Retina (tissue), 1 donor: ENCODE measurements at regions not wholly inside any gene's neighbourhood (a gene's known extent, or its start where the extent isn't known, plus 50 kb on each side); places are given as distances from the start of the nearest gene placed in this dataset.
"Not testable (repeated sequence)": the region's sequence is repeated elsewhere in the genome, so short reads cannot be mapped to it uniquely, and the experiment has no call there.

ENCODE experiments used
- DNase-seq: peaks from one replicate; pipeline ENCODE4 v3.0.0-alpha.2; 2016

DNA sequence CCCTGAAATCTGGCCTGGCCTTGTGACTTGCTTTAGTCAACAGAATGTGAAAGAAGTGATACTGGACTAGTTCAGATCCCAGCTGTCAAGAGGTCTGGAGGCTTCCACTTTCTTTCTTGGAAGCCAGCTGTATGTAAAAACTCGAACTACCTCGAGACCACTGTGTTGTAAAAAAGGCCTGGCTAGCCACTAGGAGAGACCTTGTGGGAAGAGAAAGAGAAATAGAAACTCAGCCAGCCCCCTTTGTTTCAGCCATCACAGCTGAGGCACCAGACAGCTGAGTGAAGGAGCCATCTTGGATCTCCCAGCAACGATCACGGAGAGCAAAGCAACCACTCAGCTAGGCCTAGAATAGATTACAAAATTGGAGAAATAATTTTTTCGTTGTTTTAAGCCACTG lies 324.9 kb upstream of the TCF4 start:
- no peak for DNase-seq

DNA sequence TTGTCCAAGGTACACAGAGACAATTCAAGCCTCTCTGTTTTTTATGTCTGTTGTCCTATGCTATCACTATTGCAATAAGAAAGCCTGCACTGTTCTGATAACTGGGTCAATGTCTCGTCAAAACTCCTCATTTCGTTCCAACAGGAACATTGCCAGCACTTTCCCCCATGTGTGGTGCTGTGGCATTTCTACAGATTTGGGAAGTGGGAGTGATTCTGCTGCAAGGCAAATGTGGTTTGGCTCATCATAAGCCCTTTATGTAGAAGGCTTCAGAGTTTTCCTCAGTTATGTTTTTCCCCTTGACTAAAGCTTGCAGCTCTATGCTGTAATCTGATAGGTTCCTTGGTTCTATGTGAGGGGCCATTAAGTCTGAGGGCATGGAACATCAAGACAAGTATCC lies 324.1 kb upstream of the TCF4 start:
- DNase-seq = no peak

DNA sequence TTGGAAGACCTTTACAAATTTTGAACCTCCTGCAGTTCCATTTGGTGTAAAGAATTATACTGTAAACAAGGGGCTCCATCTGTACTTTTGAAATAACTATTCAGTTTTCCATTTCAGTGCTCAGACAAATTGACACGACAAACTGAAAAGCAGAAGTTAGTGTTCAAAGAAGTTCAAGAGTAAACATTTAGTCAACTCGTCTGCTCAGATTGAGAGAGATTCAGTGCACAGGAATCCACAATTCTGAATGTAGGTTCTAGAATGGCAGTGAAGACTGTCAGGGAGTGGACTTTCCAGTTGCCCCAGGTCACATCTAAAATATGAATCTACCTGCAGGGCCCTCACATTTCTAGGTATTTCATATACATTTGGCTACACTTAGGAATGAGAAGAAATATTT lies 322.3 kb upstream of the TCF4 start:
- no peak for DNase-seq

DNA sequence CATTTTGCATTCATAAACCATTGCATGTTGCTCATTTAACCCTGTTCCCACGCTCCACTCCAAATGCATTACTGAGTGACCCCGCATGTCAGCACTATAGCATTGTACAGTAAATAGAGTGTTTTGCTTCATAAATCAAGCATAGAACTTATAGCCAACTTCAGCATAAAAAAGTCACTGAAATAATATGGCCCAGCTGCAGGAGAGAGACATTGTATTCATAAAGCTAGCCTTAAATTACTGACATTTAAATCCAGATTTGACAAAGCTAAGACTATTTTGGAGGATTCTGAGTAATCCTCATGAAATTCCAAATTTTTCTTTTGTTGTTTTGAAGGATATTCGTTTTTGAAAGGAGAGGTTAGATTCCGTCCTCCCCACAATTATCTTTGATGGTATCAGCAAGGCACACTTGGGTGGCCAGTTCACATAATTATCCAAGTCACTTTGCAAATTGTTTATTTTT lies 320.9 kb upstream of the TCF4 start:
- no peak for DNase-seq

DNA sequence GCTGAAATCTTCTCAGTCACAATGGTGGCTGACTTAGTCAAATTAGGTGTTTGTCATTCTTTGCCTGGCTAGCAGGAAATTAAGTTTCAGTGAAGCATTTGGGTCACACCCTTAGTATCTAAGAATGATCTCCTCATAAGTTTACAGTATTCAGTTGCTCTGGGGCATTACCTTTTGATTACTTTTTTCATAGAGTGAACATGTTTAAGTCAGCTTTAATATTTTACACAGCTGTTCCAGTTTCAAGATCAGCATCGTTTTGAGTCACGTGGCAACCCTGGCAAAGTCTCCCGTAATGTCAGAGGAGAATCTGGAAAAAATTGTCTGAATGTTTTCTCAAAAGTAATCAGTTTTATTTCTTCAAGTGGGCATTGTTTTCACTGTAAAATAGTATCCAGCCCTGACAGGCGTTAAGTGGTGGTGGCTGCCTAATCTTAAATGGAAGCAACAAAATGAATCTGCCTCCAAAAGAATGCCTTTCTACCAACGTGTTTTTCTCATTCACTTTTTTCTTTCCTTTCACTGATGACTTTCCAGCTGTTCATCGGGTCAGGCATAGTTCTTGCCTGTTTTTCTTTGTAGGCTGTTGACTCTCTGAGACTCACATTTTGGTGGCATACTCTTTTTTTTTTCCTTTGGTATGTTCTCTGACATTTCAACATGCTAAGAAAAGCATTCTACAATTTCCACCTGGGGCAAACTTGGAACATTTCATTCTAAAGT lies 319.6 kb upstream of the TCF4 start:
- no peak for DNase-seq

DNA sequence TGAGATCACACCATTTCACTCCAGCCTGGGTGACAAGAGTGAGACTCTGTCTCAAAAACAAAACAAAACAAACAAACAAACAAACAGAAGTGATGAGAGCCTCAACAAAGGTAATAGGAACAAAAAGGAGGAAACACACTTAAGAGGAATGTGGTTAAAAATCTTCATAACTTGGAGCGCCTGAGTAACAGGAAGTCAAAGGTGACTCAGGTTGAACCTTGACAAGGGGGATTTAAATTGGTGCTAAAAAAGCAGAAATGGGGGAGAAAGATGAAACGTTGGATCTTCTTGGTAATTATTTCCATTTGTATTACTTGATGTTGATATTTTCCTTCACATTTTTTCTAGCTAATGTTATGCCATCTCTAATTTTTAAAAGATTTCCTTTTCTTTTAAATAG lies 318.5 kb upstream of the TCF4 start:
- DNase-seq = no peak

DNA sequence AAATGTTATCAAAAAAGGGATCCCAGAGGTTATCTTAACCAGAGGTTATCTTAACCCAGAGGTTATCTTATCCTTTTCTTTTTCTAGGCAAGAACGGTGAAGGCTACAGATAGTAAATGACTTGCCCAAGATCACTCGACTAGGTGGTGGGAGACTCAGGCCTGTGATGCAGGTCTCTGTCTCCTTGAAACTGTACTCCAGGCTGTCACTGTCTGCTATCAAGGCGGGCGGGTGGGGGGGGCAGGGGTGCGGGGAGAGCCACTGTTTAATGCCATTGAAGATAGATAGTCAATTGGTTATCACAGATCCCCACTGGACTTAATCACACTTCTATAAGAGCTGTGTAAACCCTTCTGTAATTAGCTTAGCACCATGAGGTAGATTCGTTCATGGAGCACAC lies 315.9 kb upstream of the TCF4 start:
- DNase-seq = no peak

DNA sequence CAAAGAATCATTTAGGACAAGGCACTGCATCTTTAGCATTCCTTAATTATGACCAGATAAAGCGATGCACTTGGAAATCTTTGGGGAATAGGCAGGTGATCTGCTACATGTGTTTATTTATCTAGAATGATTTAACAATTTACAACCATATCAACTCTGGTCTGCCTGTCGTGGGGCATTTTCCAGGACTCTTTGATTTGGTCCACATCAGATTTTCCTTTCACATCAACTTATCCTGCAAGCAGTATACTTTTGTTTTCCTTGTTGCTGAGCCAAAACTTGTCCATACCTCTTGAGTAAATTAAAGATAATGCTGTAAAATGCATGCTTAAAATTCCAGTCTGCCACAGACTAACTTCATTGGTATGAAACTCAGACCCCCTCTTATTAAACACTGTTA lies 312.4 kb upstream of the TCF4 start:
- DNase-seq = no peak

DNA sequence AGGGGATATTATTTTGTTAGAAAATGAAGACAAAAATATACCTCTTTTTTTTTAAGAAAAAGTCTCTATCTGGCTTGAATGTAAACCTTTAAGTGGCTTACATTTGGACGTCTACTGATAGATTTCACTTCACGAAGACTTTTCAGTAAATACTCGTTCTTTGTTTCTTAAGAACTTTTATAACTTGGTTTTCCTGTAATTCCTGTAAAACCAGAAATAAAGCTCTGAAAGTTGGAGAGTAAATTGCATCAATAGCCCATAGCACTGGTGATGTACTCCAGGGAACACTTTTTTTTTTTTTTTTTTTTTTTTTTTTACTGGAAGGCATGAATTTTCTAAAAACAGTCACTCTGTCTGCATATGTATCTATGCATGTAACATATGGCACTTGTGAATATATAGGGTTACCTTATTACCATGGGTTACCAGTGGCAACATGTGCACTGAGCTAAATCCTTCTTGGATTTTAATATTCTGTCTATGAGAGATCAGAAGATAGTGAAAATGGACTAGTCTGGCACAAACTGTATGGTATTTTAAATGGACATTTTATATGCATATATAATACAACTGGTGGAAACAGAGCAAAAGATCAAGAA lies 309.2 kb upstream of the TCF4 start:
- no peak for DNase-seq

DNA sequence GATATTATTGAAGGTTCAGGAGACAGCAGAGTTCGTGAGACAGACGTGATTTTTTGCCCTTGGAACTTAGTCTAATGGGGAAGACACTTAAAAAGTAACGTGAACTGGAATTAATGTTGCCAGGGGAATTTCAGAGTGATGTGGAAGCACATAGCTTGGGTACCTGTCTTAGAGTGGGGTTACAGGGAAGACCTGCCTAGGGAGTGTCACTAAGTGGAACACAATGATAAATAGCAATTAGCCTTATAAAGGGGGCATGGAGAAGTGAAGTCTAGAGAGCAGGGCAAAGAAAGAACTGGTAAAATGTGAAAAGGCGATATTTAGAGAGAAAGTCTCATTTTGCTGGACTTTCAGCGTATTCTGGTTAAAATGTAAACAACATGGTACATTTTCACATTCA lies 306.0 kb upstream of the TCF4 start:
- no peak for DNase-seq

DNA sequence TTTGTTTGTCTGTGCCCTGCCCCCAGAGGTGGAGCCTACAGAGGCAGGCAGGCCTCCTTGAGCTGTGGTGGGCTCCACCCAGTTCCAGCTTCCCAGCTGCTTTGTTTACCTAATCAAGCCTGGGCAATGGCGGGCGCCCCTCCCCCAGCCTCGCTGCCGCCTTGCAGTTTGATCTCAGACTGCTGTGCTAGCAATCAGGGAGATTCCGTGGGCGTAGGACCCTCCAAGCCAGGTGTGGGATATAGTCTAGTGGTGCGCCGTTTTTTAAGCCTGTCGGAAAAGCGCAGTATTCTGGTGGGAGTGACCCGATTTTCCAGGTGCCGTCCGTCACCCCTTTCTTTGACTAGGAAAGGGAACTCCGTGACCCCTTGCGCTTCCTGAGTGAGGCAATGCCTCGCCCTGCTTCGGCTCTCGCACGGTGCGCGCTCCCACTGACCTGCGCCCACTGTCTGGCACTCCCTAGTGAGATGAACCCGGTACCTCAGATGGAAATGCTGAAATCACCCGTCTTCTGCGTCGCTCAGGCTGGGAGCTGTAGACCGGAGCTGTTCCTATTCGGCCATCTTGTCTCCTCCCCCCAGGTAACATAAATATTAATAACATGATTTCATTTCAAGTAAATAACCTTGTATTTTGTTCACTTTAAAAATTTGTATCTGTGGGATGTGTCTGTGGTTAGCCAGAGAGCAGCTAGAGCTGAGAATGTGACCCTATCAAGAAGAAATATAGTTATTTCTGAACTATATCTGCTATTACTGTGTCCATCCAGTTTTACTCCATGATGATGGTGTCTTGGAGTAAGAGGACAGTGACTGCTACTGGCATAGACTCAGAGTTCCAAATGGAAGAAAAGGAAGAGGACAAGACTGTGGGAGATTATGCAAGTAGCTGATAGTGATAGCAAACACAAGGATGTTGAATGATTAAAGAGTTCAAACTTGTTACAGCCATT lies 305.1 kb upstream of the TCF4 start:
- DNase-seq = not testable (repeated sequence)

DNA sequence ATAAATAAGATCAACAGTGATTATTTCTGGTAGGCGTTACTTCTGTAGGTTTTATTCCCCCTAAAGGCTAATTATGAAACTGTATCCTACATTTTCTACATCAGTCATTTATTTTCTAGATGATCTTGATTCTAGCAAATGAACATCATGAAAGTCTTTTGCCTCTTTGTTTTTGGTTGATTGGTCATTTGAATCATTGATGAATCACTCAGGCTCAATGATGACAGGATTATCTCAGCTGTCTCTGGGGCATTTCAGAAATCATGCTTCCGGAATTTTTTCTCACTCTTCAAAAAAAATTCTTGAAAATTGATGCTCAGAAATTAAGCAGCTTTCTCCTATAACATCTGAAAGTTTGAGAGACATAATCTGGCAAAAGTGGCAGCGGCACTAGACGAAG lies 298.9 kb upstream of the TCF4 start:
- no peak for DNase-seq

DNA sequence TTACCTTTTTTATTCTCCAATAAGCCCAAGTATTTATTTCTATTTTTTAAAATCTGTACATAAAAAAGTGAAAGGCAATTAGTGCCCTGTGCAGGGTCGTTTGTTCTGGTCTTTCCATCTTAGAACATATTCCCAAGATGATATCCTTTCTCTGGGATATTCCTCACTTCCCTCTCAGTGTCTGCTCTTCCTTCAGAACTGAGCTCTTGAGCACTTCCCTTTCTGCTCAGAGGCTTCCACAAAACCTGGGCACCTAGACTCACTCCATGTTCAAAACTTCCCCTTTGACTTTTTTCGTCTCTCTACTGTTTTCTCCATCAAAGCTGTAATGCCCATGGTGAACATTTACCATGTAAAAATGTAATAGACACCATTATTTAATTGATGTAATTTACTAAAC lies 296.5 kb upstream of the TCF4 start:
- DNase-seq = no peak

DNA sequence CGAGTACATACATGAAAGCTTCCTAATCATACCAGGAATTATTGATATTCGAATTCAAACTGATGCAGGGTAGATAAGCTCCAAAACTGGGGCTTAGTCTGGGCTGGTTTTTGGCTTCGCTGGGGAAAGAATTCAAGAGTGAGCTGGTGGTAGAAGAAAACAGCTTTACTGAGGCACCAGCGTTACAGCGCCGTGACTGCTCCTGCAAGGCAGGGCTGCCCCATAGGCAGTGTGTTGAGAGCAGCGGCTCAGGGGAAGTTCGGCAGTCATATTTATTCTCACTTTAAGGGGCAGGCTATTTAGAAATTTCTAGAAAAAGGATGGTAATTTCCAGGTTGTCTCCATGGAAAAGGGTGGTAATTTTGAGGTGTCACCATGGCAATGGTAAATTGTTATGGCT lies 292.6 kb upstream of the TCF4 start:
- no peak for DNase-seq

DNA sequence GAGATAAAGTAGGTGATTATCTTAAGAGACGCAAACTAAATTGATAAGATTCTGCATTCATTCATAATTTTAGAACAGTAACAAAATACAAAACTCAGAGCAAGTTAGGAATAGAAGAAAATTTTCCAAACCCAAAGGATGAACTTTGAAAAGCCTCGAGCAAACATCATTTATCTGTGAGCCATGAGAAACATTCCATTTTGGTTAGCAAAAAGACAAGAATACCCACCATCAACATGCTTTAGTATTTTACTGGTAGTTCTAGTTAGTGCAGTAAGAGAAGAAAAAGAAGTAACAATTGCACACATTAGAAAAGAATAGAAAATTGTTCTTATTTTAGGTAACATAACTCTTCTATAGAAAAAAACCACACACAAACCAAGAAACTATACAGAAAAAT lies 291.3 kb upstream of the TCF4 start:
- no peak for DNase-seq

DNA sequence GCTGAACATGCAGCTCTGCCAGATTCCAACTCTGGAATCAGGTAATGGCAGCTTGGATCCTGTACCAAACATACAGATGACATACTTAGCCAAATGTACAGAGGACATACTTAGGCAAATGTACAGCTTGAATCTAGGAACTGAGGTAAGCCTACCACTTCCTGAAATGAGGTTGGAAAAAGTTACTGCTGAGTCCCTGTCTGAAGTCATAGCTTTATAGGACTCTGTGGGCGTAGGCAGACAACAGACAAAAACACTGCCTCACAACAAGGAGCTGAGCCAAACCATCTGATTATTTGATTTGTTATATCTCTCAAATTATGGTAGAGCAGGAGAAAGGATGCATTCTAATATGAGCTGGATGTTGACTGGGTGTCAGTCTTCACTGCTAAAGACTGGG lies 290.2 kb upstream of the TCF4 start:
- no peak for DNase-seq

DNA sequence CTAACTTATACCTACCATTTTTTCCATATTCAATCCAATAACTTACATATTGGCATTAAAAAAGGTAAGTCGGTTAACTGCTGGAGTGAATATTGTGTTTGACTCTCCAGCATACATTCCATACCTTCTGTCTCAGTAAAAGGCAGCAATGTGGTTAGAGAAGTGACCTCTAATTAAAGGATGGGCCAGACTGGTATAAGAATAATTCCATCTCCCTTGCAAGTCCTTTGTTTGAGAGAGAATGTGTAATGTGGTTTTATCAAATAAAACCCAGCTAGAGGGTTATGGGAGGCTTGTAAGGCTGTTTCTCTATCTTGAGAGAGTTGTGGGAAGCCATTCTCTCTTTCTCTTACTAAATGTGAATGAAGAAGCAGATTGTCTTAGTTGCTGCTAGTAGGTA lies 289.3 kb upstream of the TCF4 start:
- DNase-seq = no peak

DNA sequence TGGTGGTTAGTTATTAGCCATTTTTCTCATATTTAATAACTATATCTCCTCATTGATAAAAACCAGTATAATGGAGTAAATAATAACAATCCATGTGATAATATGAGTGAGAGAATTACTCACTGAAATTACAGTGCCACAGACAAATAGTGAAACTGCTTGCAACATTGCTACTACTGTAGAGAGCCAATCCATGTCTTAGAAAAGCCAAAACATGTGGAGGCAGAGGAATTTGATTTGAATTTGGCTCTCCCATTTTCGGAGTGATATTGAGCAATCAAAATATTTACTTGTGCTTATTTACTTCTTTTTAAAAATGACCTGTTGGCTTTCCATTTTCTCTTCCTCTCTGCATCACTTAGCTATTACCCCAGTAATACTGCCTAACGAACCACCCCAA lies 288.3 kb upstream of the TCF4 start:
- no peak for DNase-seq

DNA sequence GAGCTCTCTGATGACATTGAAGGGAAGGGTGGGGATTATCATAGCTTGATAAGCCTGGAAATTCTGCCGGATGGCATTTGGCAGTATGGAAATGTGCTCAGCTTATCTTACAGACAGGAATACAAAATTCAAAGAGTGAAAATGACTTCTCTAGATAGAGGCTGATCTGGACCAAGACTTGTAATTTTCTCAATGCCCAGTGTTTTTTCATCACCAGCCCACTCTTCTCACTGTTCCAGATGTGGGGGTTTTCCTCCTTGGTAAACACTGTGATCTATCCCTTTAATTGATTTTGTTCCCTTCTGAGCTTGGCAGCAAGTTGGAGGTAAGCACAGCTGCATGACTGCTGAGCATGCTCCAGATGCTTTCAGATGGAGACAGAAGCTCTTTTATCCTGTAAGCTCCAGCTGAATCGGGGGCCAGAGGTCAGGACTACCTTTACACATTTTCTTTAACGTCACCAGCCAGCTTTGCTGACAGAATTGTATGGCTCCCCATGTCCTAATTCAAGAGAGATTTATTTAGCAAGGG lies 287.4 kb upstream of the TCF4 start:
- no peak for DNase-seq

DNA sequence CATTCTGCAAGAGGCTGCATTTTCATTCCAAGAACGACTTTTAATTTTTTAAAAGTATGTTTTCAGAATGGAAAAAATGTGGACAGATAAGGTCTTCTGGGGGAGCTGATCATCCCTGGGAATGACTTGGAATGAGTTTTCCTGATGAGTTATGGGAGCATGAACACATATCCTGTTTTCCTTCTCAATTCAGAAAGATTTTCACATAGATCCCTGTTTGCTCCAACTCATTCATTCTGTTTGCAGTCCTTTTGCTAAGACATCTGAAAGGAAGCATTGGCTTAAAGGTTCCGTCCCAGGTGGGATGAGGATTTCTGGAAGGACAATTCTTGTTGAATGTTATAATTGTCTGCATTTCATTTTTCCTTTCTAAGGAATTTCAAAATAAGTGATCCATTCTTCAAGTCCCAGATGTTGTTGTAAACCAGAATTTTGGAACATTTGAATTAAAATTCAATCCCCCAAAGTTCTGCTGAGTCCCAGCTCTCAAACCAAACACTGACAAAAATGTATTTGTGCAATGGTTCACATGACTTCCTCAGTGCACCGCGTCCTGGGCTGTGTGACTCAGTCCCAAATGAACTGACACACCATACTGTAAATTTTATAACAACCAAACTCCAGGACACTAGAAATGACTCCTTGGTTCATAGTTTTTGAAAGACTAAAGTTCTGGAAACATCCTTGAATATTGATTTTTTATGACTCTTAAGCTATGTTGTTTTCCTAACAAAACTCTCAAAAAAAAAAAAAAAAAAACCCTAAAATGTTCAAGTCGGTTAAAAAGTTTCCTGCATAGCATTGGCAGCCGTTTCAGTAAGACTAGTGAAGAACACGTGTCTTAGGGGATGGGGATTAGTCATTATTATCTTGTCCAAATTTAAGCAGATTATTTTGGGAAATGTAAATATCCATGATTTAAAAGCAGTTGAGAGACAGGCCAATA lies 281.8 kb upstream of the TCF4 start:
- DNase-seq = no peak

DNA sequence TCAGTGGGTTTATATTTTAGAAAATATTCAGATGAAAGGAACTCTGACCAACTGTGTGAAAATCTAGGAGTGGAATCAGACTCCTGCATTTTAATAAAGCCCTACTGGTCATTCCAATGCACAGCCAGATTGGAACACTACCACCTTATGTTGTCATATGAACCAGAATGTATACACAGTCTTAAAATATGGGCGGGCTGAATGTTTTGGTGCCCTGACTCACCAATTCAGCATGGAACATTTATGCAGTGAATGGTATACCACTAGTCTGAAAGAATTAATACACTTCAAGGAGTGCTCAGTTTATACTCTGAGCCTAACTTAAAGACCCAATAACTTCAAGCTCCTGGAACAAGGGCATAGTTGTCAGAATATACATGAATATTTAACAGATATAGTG lies 280.9 kb upstream of the TCF4 start:
- no peak for DNase-seq

DNA sequence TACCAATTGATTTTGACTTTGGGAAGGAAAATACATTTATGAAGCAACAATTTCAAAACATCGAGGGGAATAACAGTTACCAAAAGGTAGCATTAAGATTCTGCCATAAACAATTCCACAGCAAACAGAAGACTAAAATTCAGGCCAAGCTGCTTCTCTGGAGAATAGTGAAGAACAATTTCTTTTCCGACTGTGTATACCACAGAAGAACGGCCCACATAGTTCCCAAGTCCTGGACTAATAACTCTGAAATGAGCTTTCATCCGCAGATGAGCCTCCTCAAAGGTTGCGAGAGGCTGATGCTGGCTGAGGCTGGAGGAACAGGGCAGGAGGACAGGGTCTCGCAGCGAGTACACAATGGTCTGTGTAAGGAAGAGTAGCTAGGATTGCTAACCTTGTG lies 278.9 kb upstream of the TCF4 start:
- DNase-seq = no peak
